SK-N-SH (cell line): ENCODE measurements at regions not wholly inside any gene's neighbourhood (a gene's known extent, or its start where the extent isn't known, plus 50 kb on each side); places are given as distances from the start of the nearest gene placed in this dataset.

Experiments
- CTCF ChIA-PET: fragments of 300-600, 350-600 bp; formaldehyde crosslinking; extraction: SDS; loops from one replicate; lab custom pipeline; 2021; lab: Yijun Ruan, JAX
- POLR2A ChIA-PET: fragments of 350-600 bp; sonication (Branson Sonifier 250); formaldehyde crosslinking; extraction: SDS; loops from one replicate; lab custom pipeline; 2020; ENCODE audit warnings: antibody characterized with exemption, inconsistent platforms; lab: Yijun Ruan, JAX
- DNase-seq: peaks from one replicate; pipeline ENCODE4 v3.0.0; 2012
- H2AFZ ChIP-seq: fragments of 200-600 bp; sonication (generic); 2 replicates; pipeline ENCODE4 v1.8.1; 2016; ENCODE audit warnings: antibody characterized with exemption, mild to moderate bottlenecking, low read depth
- H3F3A ChIP-seq: fragments of 200-600 bp; sonication (generic); replicated peaks from 2 replicates; pipeline ENCODE3; 2016; ENCODE audit warnings: antibody characterized with exemption, mild to moderate bottlenecking; ENCODE audit not compliant: insufficient read depth
- H3K27ac ChIP-seq, 2 experiments: fragments of 200-500 bp in 1 of 2; fragments of 200-600 bp in 1 of 2; sonication (Bioruptor generic) in 1 of 2; sonication (generic), shearing (Covaris generic) in 1 of 2; 2 replicates each; pipeline versions ENCODE4 v1.5.1 to v1.6.1; 2014 to 2016; ENCODE audit warnings: low read depth in 2 of 2, inconsistent platforms in 1 of 2, low read length in 1 of 2, mild to moderate bottlenecking in 1 of 2, mixed read lengths in 1 of 2
- H3K27me3 ChIP-seq: fragments of 200-600 bp; sonication (generic), shearing (Covaris generic); 2 replicates; pipeline ENCODE4 v1.6.1; 2016; ENCODE audit warnings: mixed run types; ENCODE audit not compliant: insufficient read depth
- H3K36me3 ChIP-seq, 2 experiments: fragments of 200-500 bp in 1 of 2; fragments of 200-600 bp in 1 of 2; sonication (Bioruptor generic) in 1 of 2; sonication (generic) in 1 of 2; replicated peaks in 1 of 2; 2 replicates each; pipeline versions ENCODE3 to v1.5.1; 2014 to 2016; ENCODE audit warnings: low read length in 1 of 2, mild to moderate bottlenecking in 1 of 2; ENCODE audit not compliant: insufficient read depth in 2 of 2, control insufficient read depth in 1 of 2
- H3K4me1 ChIP-seq, 2 experiments: fragments of 200-500 bp in 1 of 2; fragments of 200-600 bp in 1 of 2; sonication (Bioruptor generic) in 1 of 2; sonication (generic), shearing (Covaris generic) in 1 of 2; 2 replicates each; pipeline versions ENCODE4 v1.5.1 to v1.6.1; 2014 to 2016; ENCODE audit warnings: low read depth in 1 of 2, low read length in 1 of 2, mixed run types in 1 of 2; ENCODE audit not compliant: insufficient read depth in 2 of 2, control insufficient read depth in 1 of 2
- H3K4me2 ChIP-seq: fragments of 200-600 bp; sonication (generic), shearing (Covaris generic); 2 replicates; pipeline ENCODE4 v1.6.1; 2017; ENCODE audit warnings: mixed run types
- H3K4me3 ChIP-seq, 2 experiments: fragments of 200-500 bp in 1 of 2; fragments of 200-600 bp in 1 of 2; sonication (Bioruptor generic) in 1 of 2; sonication (generic), shearing (Covaris generic) in 1 of 2; 2 replicates each; pipeline versions ENCODE4 v1.5.1 to v1.8.1; 2014 to 2016; ENCODE audit warnings: low read depth in 2 of 2, inconsistent platforms in 1 of 2, low read length in 1 of 2, mild to moderate bottlenecking in 1 of 2, mixed read lengths in 1 of 2, moderate library complexity in 1 of 2
- H3K79me2 ChIP-seq: fragments of 200-600 bp; sonication (generic); 2 replicates; pipeline ENCODE4 v1.8.1; 2017; ENCODE audit warnings: mild to moderate bottlenecking; ENCODE audit not compliant: insufficient read depth
- H3K9ac ChIP-seq: fragments of 200-600 bp; sonication (generic); 2 replicates; pipeline ENCODE4 v1.6.1; 2017; ENCODE audit warnings: mixed run types
- H3K9me2 ChIP-seq: fragments of 200-600 bp; sonication (generic); 2 replicates; pipeline ENCODE4 v1.6.1; 2017; ENCODE audit warnings: mixed run types
- H3K9me3 ChIP-seq: fragments of 200-600 bp; sonication (generic); 2 replicates; pipeline ENCODE4 v1.6.1; 2017; ENCODE audit warnings: mixed run types, mild to moderate bottlenecking, moderate library complexity
- H4K20me1 ChIP-seq: fragments of 200-600 bp; sonication (generic); 2 replicates; pipeline ENCODE4 v1.6.1; 2017; ENCODE audit warnings: mild to moderate bottlenecking, mixed run types; ENCODE audit not compliant: insufficient read depth
- CHD2 ChIP-seq: fragments of 150-350 bp; IDR thresholded peaks from 2 replicates; pipeline ENCODE4 v1.6.1; 2018; ENCODE audit warnings: low read length; ENCODE audit not compliant: partially characterized antibody
- EP300 ChIP-seq, 2 experiments: IDR thresholded peaks; 2 replicates each; pipeline versions ENCODE4 v1.4.0 to v1.6.1; 2012; ENCODE audit warnings: borderline replicate concordance in 1 of 2, low read depth in 1 of 2, low read length in 1 of 2
- FOSL2 ChIP-seq: IDR thresholded peaks from 2 replicates; pipeline ENCODE4 v1.4.0; 2012; ENCODE audit warnings: low read depth, mild to moderate bottlenecking, moderate library complexity, borderline replicate concordance
- FOXM1 ChIP-seq: IDR thresholded peaks from 2 replicates; pipeline ENCODE4 v1.4.0; 2012; ENCODE audit warnings: low read depth, mild to moderate bottlenecking
- GABPA ChIP-seq: IDR thresholded peaks from 2 replicates; pipeline ENCODE4 v1.4.0; 2012; ENCODE audit warnings: low read depth, mild to moderate bottlenecking
- GATA2 ChIP-seq: sonication (generic); formaldehyde crosslinking; IDR thresholded peaks from 2 replicates; pipeline ENCODE4 v1.5.0; 2020; ENCODE audit warnings: mild to moderate bottlenecking, missing genetic modification reagents
- JUND ChIP-seq: IDR thresholded peaks from 2 replicates; pipeline ENCODE4 v1.4.0; 2012
- MAX ChIP-seq: IDR thresholded peaks from 2 replicates; pipeline ENCODE4 v1.4.0; 2012; ENCODE audit warnings: low read depth
- MXI1 ChIP-seq: IDR thresholded peaks from 2 replicates; pipeline ENCODE4 v1.6.1; 2012; ENCODE audit warnings: mild to moderate bottlenecking, low read depth, low read length, improper control_type of control experiment
- RAD21 ChIP-seq: IDR thresholded peaks from 2 replicates; pipeline ENCODE4 v1.6.1; 2012; ENCODE audit warnings: mild to moderate bottlenecking, low read length
- RCOR1 ChIP-seq: fragments of 150-350 bp; IDR thresholded peaks from 2 replicates; pipeline ENCODE4 v1.6.1; 2017; ENCODE audit warnings: antibody characterized with exemption, low read length
- REST ChIP-seq: IDR thresholded peaks from 2 replicates; pipeline ENCODE4 v1.6.1; 2012; ENCODE audit warnings: mild to moderate bottlenecking, low read depth, low read length, moderate library complexity
- RFX5 ChIP-seq: IDR thresholded peaks from 2 replicates; pipeline ENCODE4 v1.6.1; 2012; ENCODE audit warnings: mild to moderate bottlenecking, improper control_type of control experiment, low read length
- SMC3 ChIP-seq: IDR thresholded peaks from 2 replicates; pipeline ENCODE4 v1.6.1; 2012; ENCODE audit warnings: low read depth, low read length, improper control_type of control experiment
- TAF1 ChIP-seq: IDR thresholded peaks from 2 replicates; pipeline ENCODE4 v1.6.1; 2012; ENCODE audit warnings: low read depth, mild to moderate bottlenecking, low read length, moderate library complexity, borderline replicate concordance
- TCF12 ChIP-seq: IDR thresholded peaks from 2 replicates; pipeline ENCODE4 v1.4.0; 2012
- TEAD4 ChIP-seq: IDR thresholded peaks from 2 replicates; pipeline ENCODE4 v1.4.0; 2012; ENCODE audit warnings: mild to moderate bottlenecking, borderline replicate concordance; ENCODE audit not compliant: insufficient read depth
- USF2 ChIP-seq: fragments of 150-350 bp; IDR thresholded peaks from 2 replicates; pipeline ENCODE4 v1.6.1; 2017; ENCODE audit warnings: antibody characterized with exemption, low read length, low read depth, borderline replicate concordance
- ZBTB33 ChIP-seq: IDR thresholded peaks from 2 replicates; pipeline ENCODE4 v1.4.0; 2012; ENCODE audit warnings: low read depth, borderline replicate concordance
- WGBS: methylation state at CpG from one replicate; pipeline ENCODE4 v1.1.6; 2017; ENCODE audit warnings: low lambda C conversion rate; 5-methylcytosine and 5-hydroxymethylcytosine counted together

- TF ChIP-seq GABPA (no peak), MXI1 (no peak), SMC3 (no peak), RAD21 (no peak), CHD2 (no peak), JUND (no peak), FOXM1 (no peak), ZBTB33 (no peak)
Observed at GRCh38 chr18:75839041-75839440, 411.5 kb upstream of the SMIM21 start (continued).

GRCh38 chr18:75837316-75837715 is 409.8 kb upstream of the SMIM21 start:
- H3K36me3 ChIP-seq: no peaks in the 10 kb centered on the region
- no peaks in the 10 kb centered on the region for H3K4me1 ChIP-seq
- POLR2A ChIA-PET: no interaction called here
- no peaks in the 10 kb centered on the region for H3K79me2 ChIP-seq
- CTCF ChIA-PET: interaction anchor here (1.4 kb wide), 1 partner anchor 9 kb away, joined by 4 read pairs; no protein-coding TSS in a partner anchor
- no peaks in the 10 kb centered on the region for H4K20me1 ChIP-seq
- no peak overlapping the region for H3K9ac ChIP-seq
- H3K4me3 ChIP-seq: no peak overlapping the region
- H3K27ac ChIP-seq: no peak overlapping the region
- no peaks in the 10 kb centered on the region for H3F3A ChIP-seq
- H2AFZ ChIP-seq: no peak overlapping the region
- no peaks in the 10 kb centered on the region for H3K27me3 ChIP-seq
- no peak for DNase-seq
- no peak overlapping the region for H3K4me2 ChIP-seq
- no peaks in the 10 kb centered on the region for H3K9me2 ChIP-seq
- TF ChIP-seq EP300 (IDR thresholded peaks at IDR 0.05; ENCODE audit: borderline replicate concordance in 1 of 2, low read depth in 1 of 2, low read length in 1 of 2): no peak
- no peak for TF ChIP-seq RCOR1
- TF ChIP-seq MAX: no peak
- 6% methylated on average over 1 of the region's 2 CpGs for WGBS
- no peaks in the 10 kb centered on the region for H3K9me3 ChIP-seq

- WGBS: 7% methylated on average over 2 of the region's 2 CpGs
- Histone ChIP-seq H3K27ac (no peak overlapping the region), H3K9me3 (no peaks in the 10 kb centered on the region), H2AFZ (no peak overlapping the region), H3F3A (no peaks in the 10 kb centered on the region), H3K79me2 (no peaks in the 10 kb centered on the region), H4K20me1 (no peaks in the 10 kb centered on the region), H3K27me3 (no peaks in the 10 kb centered on the region), H3K9ac (no peak overlapping the region), H3K36me3 (no peaks in the 10 kb centered on the region), H3K4me1 (no peaks in the 10 kb centered on the region), H3K9me2 (no peaks in the 10 kb centered on the region), H3K4me2 (no peak overlapping the region), H3K4me3 (no peak overlapping the region)
- CTCF ChIA-PET: interaction anchor here (1.4 kb wide), 1 partner anchor 10 kb away, joined by 4 read pairs; no protein-coding TSS in a partner anchor
- no peak for DNase-seq
- POLR2A ChIA-PET: no interaction called here
- no peak for TF ChIP-seq TAF1
- TF ChIP-seq FOXM1: no peak
- no peak for TF ChIP-seq RAD21
- no peak for TF ChIP-seq GATA2 (CRISPR knock-in tag)
- TF ChIP-seq TCF12: no peak
- TF ChIP-seq FOSL2: no peak
- TF ChIP-seq RFX5: no peak
- TF ChIP-seq REST: no peak
- no peak for TF ChIP-seq USF2
- no peak for TF ChIP-seq TEAD4
Observed at GRCh38 chr18:75836516-75836915, 409.0 kb upstream of the SMIM21 start.
